ENCODE measurements at regions not wholly inside any gene's neighbourhood (a gene's known extent, or its start where the extent isn't known, plus 50 kb on each side); places are given as distances from the start of the nearest gene placed in this dataset.
A peak's percentile ranks its signal among the peaks of the same experiment; 100 is the strongest.
"Not testable (repeated sequence)": the region's sequence is repeated elsewhere in the genome, so short reads cannot be mapped to it uniquely, and the experiment has no call there.

DNA sequence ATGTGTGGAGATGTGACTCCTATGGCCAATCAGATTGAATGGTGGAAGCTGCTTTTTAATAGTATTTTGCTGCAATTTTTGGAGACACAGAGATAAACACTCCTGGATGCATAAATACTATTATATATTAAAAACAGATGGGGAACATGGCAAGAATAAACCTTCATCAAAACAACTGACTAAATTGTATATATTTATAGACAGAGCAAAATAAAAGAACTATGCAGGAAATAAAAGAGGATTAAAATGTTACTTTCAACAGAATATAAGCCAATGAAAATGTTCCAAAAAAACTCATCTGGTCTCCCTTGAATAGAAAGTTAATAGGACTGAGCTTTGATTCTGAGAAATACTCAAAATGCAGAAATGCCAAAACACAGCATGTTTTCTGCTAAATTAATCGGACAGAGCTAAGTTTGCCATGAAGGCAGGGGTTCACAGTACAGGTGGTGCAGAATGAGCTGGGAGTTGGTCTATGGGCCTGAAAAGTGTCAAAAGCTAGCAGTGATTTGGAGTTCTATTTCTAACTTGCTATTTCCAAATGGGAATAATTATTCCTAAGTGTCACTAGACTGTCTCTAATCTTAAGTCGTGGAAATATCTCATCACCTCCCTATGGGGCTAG is 227.2 kb downstream of the CNTN3 start:
- no peak for DNase-seq (ENCODE audit: extremely low read depth, low read depth)
- TF ChIP-seq, protein P1, sequence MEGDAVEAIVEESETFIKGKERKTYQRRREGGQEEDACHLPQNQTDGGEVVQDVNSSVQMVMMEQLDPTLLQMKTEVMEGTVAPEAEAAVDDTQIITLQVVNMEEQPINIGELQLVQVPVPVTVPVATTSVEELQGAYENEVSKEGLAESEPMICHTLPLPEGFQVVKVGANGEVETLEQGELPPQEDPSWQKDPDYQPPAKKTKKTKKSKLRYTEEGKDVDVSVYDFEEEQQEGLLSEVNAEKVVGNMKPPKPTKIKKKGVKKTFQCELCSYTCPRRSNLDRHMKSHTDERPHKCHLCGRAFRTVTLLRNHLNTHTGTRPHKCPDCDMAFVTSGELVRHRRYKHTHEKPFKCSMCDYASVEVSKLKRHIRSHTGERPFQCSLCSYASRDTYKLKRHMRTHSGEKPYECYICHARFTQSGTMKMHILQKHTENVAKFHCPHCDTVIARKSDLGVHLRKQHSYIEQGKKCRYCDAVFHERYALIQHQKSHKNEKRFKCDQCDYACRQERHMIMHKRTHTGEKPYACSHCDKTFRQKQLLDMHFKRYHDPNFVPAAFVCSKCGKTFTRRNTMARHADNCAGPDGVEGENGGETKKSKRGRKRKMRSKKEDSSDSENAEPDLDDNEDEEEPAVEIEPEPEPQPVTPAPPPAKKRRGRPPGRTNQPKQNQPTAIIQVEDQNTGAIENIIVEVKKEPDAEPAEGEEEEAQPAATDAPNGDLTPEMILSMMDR (IDR thresholded peaks at IDR 0.05; ENCODE audit: low read depth, low read length): no peak

DNA sequence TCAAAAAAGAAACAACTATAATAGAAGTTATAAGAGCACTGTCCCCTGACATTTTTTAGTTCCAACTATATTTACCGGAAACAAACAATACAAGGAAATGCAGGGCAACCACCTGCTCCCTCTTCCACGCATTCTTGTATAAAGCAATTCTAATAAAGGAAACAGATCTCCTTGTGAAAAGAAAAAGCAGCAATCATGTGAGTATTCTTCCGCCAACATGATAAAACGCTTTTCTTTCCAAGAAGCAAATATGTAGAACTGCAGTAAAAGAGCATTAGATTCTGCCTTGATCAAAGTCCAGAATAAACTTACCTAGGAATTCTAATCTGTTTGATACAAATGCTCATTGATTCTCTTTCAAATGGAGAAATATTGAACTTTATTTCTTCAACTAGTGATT is 230.3 kb downstream of the CNTN3 start:
- DNase-seq (ENCODE audit: extremely low read depth, low read depth): no peak
- TF ChIP-seq, protein P1 (IDR thresholded peaks at IDR 0.05; ENCODE audit: low read depth, low read length): no peak

DNA sequence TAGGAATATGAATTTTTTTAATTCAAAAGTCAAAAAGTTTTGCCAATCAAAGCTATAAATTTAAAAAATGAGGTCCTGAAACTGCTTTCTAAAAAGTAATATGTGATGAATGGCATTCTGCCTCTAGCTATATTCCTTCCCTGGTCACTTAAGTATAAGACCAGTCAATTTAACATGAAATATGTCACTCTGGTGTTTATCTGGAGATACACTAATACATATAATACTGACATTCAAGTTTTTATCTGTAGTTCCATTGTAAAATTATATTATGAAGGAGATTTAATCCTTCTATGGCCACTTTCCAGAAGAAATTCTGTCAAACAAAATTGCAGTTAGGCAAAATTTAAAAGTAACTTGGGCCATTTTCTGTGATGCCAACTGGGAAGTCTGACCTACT is 236.8 kb downstream of the CNTN3 start:
- DNase-seq (ENCODE audit: extremely low read depth, low read depth): no peak
- TF ChIP-seq, protein P1 (IDR thresholded peaks at IDR 0.05; ENCODE audit: low read depth, low read length): no peak

DNA sequence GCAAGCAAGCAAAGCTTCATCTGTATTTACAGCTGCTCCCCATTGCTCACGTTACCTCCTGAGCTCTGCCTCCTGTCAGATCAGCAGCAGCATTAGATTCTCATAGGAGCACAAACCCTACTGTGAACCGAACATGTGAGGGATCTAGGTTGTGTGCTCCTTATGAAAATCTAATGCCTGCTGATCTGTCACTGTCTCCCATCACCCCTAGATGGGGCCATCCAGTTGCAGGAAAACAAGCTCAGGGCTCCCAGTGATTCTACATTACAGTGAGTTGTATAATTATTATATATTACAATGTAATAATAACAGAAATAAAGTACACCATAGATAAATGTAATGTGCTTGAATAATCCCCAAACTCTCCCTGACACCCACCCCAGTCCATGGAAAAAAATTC is 238.1 kb downstream of the CNTN3 start:
- not testable (repeated sequence) for DNase-seq (ENCODE audit: extremely low read depth, low read depth)
- TF ChIP-seq, protein P1 (IDR thresholded peaks at IDR 0.05; ENCODE audit: low read depth, low read length): peak; percentile 55

DNA sequence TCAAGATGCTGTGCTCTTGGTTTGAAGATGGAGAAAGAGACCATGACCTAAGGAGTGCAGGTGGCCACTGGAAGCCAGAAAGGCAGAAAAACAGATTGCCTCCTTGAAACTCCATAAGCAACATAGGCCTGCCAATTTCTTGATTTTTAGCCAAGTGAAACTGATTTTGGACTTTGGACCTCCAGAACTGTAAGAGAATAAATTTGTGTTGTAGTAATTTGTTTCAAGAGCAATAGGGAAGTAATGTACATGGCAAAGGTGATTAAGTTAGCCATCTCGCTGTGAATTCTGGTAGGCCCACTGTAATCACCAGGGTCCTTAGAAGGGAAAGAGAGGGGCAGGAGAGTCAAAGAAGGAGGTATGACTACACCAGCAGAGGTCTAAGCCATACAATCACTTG is 238.8 kb downstream of the CNTN3 start:
- TF ChIP-seq, protein P1 (IDR thresholded peaks at IDR 0.05; ENCODE audit: low read depth, low read length): no peak
- no peak for DNase-seq (ENCODE audit: extremely low read depth, low read depth)

DNA sequence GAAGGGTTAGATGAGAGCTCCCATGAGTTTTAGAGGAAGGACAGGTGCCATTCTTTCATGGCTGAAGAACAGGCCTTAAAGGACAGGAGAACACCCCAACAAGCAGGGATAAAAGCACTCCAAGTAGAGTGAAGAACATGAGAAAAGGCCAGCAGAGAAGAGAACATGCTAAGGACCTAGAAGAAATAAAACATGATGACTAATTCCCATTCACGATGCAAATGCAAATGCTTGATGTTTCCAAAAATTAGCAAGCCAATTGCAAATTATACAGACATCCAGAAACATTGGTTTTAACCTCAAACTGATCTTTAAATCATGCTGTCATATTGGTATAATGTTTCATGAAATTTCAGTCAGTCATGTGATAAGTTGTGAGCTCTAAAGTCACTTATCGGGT is 241.7 kb downstream of the CNTN3 start:
- DNase-seq (ENCODE audit: extremely low read depth, low read depth): no peak
- TF ChIP-seq, protein P1 (IDR thresholded peaks at IDR 0.05; ENCODE audit: low read depth, low read length): no peak

DNA sequence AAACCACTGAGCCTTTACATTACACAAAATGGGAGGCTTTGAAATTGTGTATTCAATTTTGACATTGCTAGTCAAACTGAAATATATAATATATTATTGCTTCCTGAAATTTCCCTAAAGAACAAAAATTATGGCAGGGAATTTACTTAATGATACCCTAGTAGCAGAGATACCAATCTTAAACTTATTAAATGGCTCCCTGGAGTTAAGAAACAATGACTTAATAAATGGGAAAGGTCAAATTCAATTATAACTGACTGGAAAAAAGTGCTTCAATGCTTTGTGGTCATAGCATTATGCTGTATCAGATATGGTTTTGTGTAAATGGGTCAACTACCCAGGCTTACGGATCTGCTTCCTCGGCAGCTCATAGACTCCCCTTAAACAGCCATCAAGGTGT is 244.1 kb downstream of the CNTN3 start:
- TF ChIP-seq, protein P1 (IDR thresholded peaks at IDR 0.05; ENCODE audit: low read depth, low read length): no peak
- no peak for DNase-seq (ENCODE audit: extremely low read depth, low read depth)
